ENCODE measurements at regions not wholly inside any gene's neighbourhood (a gene's known extent, or its start where the extent isn't known, plus 50 kb on each side); places are given as distances from the start of the nearest gene placed in this dataset.
"Not testable (repeated sequence)": the region's sequence is repeated elsewhere in the genome, so short reads cannot be mapped to it uniquely, and the experiment has no call there.

GRCh38 chr7:68622500-68622899 is 975.8 kb upstream of the AUTS2 start:
- no peak for TF ChIP-seq JUND (IDR thresholded peaks at IDR 0.05; ENCODE audit: low read depth)
- in situ Hi-C loops (cut with HindIII; ENCODE audit: low pct_unique_long_range_greater_than_20kb, low sequenced_read_pairs), result no loop called here
- no peak for DNase-seq (ENCODE audit: low read depth in 1 of 2, low spot score in 1 of 2)

- no peak for DNase-seq (ENCODE audit: low read depth in 1 of 2, low spot score in 1 of 2)
- TF ChIP-seq JUND (IDR thresholded peaks at IDR 0.05; ENCODE audit: low read depth), result no peak
- in situ Hi-C loops (cut with HindIII; ENCODE audit: low pct_unique_long_range_greater_than_20kb, low sequenced_read_pairs), result no loop called here
Measured at GRCh38 chr7:68623030-68623429, 975.2 kb upstream of the AUTS2 start.

- in situ Hi-C loops (cut with HindIII; ENCODE audit: low pct_unique_long_range_greater_than_20kb, low sequenced_read_pairs), result no loop called here
- DNase-seq (ENCODE audit: low read depth in 1 of 2, low spot score in 1 of 2), result no peak
- TF ChIP-seq JUND (IDR thresholded peaks at IDR 0.05; ENCODE audit: low read depth), result no peak
Measured at GRCh38 chr7:68627247-68627864, 970.9 kb upstream of the AUTS2 start.

- in situ Hi-C loops (cut with HindIII; ENCODE audit: low pct_unique_long_range_greater_than_20kb, low sequenced_read_pairs); DNase-seq (ENCODE audit: low read depth in 1 of 2, low spot score in 1 of 2): not testable (repeated sequence)
Measured at GRCh38 chr7:68630914-68631313, 967.4 kb upstream of the AUTS2 start.

GRCh38 chr7:68640103-68640502 is 958.2 kb upstream of the AUTS2 start:
- in situ Hi-C loops (cut with HindIII; ENCODE audit: low pct_unique_long_range_greater_than_20kb, low sequenced_read_pairs), result no loop called here
- DNase-seq (ENCODE audit: low read depth in 1 of 2, low spot score in 1 of 2), result no peak
- no peak for TF ChIP-seq JUND (IDR thresholded peaks at IDR 0.05; ENCODE audit: low read depth)

- in situ Hi-C loops (cut with HindIII; ENCODE audit: low pct_unique_long_range_greater_than_20kb, low sequenced_read_pairs), result no loop called here
- TF ChIP-seq JUND (IDR thresholded peaks at IDR 0.05; ENCODE audit: low read depth), result no peak
- DNase-seq (ENCODE audit: low read depth in 1 of 2, low spot score in 1 of 2), result no peak
Measured at GRCh38 chr7:68642727-68643126, 955.5 kb upstream of the AUTS2 start.

GRCh38 chr7:68663392-68663791 is 934.9 kb upstream of the AUTS2 start:
- DNase-seq (ENCODE audit: low read depth in 1 of 2, low spot score in 1 of 2), result no peak
- in situ Hi-C loops (cut with HindIII; ENCODE audit: low pct_unique_long_range_greater_than_20kb, low sequenced_read_pairs), result no loop called here
- TF ChIP-seq JUND (IDR thresholded peaks at IDR 0.05; ENCODE audit: low read depth), result no peak

GRCh38 chr7:68671046-68671445 is 927.2 kb upstream of the AUTS2 start:
- no peak for TF ChIP-seq JUND (IDR thresholded peaks at IDR 0.05; ENCODE audit: low read depth)
- no peak for DNase-seq (ENCODE audit: low read depth in 1 of 2, low spot score in 1 of 2)
- in situ Hi-C loops (cut with HindIII; ENCODE audit: low pct_unique_long_range_greater_than_20kb, low sequenced_read_pairs), result no loop called here

GRCh38 chr7:68671671-68672070 is 926.6 kb upstream of the AUTS2 start:
- no peak for TF ChIP-seq JUND (IDR thresholded peaks at IDR 0.05; ENCODE audit: low read depth)
- no peak for DNase-seq (ENCODE audit: low read depth in 1 of 2, low spot score in 1 of 2)
- in situ Hi-C loops (cut with HindIII; ENCODE audit: low pct_unique_long_range_greater_than_20kb, low sequenced_read_pairs), result no loop called here

- DNase-seq (ENCODE audit: low read depth in 1 of 2, low spot score in 1 of 2), result no peak
- no peak for TF ChIP-seq JUND (IDR thresholded peaks at IDR 0.05; ENCODE audit: low read depth)
- in situ Hi-C loops (cut with HindIII; ENCODE audit: low pct_unique_long_range_greater_than_20kb, low sequenced_read_pairs), result no loop called here
Measured at GRCh38 chr7:68674826-68675225, 923.4 kb upstream of the AUTS2 start.

GRCh38 chr7:68676813-68677535 is 921.3 kb upstream of the AUTS2 start:
- TF ChIP-seq JUND (IDR thresholded peaks at IDR 0.05; ENCODE audit: low read depth), result no peak
- no peak for DNase-seq (ENCODE audit: low read depth in 1 of 2, low spot score in 1 of 2)
- in situ Hi-C loops (cut with HindIII; ENCODE audit: low pct_unique_long_range_greater_than_20kb, low sequenced_read_pairs), result no loop called here

GRCh38 chr7:68678196-68678595 is 920.1 kb upstream of the AUTS2 start:
- TF ChIP-seq JUND (IDR thresholded peaks at IDR 0.05; ENCODE audit: low read depth), result no peak
- no peak for DNase-seq (ENCODE audit: low read depth in 1 of 2, low spot score in 1 of 2)
- in situ Hi-C loops (cut with HindIII; ENCODE audit: low pct_unique_long_range_greater_than_20kb, low sequenced_read_pairs), result no loop called here

GRCh38 chr7:68679459-68680234 is 918.6 kb upstream of the AUTS2 start:
- no peak for TF ChIP-seq JUND (IDR thresholded peaks at IDR 0.05; ENCODE audit: low read depth)
- DNase-seq (ENCODE audit: low read depth in 1 of 2, low spot score in 1 of 2), result no peak
- in situ Hi-C loops (cut with HindIII; ENCODE audit: low pct_unique_long_range_greater_than_20kb, low sequenced_read_pairs), result no loop called here
